RWPE2 (cell line): ENCODE measurements at regions not wholly inside any gene's neighbourhood (a gene's known extent, or its start where the extent isn't known, plus 50 kb on each side); places are given as distances from the start of the nearest gene placed in this dataset.
"Not testable (repeated sequence)": the region's sequence is repeated elsewhere in the genome, so short reads cannot be mapped to it uniquely, and the experiment has no call there.

Source experiments
- ATAC-seq: fragments of 200-7000 bp; cut with Tn5 transposase; 3 replicates; pipeline ENCODE4 v1.9.1; 2021; ENCODE audit warnings: low read depth
- DNase-seq: peaks from one replicate; pipeline ENCODE4 v3.0.0-alpha.2; 2020; ENCODE audit warnings: low spot score
- H3K27ac ChIP-seq: fragments of 450-650 bp; 2 replicates; pipeline ENCODE4 v1.5.1; 2017; ENCODE audit warnings: mild to moderate bottlenecking; ENCODE audit not compliant: poor library complexity, severe bottlenecking
- H3K27me3 ChIP-seq: fragments of 250-450 bp; sonication (Bioruptor Pico); 2 replicates; pipeline ENCODE4 v1.5.1; 2021; ENCODE audit warnings: mild to moderate bottlenecking, moderate library complexity; ENCODE audit not compliant: insufficient read depth, poor library complexity, severe bottlenecking
- H3K36me3 ChIP-seq: fragments of 250-450 bp; sonication (Bioruptor Pico); 2 replicates; pipeline ENCODE4 v1.5.1; 2020; ENCODE audit warnings: low read depth, mild to moderate bottlenecking, moderate library complexity
- H3K4me1 ChIP-seq: fragments of 250-450 bp; sonication (Bioruptor Pico); 2 replicates; pipeline ENCODE4 v1.5.1; 2021; ENCODE audit warnings: mild to moderate bottlenecking, moderate library complexity; ENCODE audit not compliant: insufficient read depth, poor library complexity, severe bottlenecking
- H3K4me3 ChIP-seq: fragments of 250-450 bp; sonication (Bioruptor Pico); 2 replicates; pipeline ENCODE4 v1.5.1; 2021; ENCODE audit warnings: mild to moderate bottlenecking, moderate library complexity; ENCODE audit not compliant: severe bottlenecking
- H3K9me3 ChIP-seq: fragments of 250-450 bp; sonication (Bioruptor Pico); 2 replicates; pipeline ENCODE4 v1.5.1; 2021; ENCODE audit warnings: mild to moderate bottlenecking, moderate library complexity; ENCODE audit not compliant: severe bottlenecking
- CTCF ChIP-seq: fragments of 450-650 bp; IDR thresholded peaks from one replicate; pipeline ENCODE4 v1.5.1; 2017; ENCODE audit warnings: mild to moderate bottlenecking, moderate library complexity; ENCODE audit not compliant: poor library complexity, severe bottlenecking

GRCh38 chr4:100340512-100341485, 150.5 kb upstream of the DDIT4L start:
- ATAC-seq (no peak), DNase-seq (no peak)
- no peak overlapping the region for H3K27ac ChIP-seq
- H3K4me1 ChIP-seq: no peaks in the 10 kb centered on the region
- H3K27me3 ChIP-seq: no peaks in the 10 kb centered on the region
- H3K4me3 ChIP-seq: no peak overlapping the region
- H3K9me3 ChIP-seq: no peaks in the 10 kb centered on the region
- no peaks in the 10 kb centered on the region for H3K36me3 ChIP-seq
- TF ChIP-seq CTCF: no peak

GRCh38 chr4:100339870-100340269, 149.6 kb upstream of the DDIT4L start:
- ATAC-seq (no peak), DNase-seq (no peak)
- no peak for TF ChIP-seq CTCF
- H3K9me3 ChIP-seq: no peaks in the 10 kb centered on the region
- H3K4me3 ChIP-seq: no peak overlapping the region
- no peaks in the 10 kb centered on the region for H3K27me3 ChIP-seq
- H3K27ac ChIP-seq: no peak overlapping the region
- no peaks in the 10 kb centered on the region for H3K36me3 ChIP-seq
- H3K4me1 ChIP-seq: no peaks in the 10 kb centered on the region

- not testable (repeated sequence) for H3K27ac ChIP-seq, ATAC-seq, H3K4me1 ChIP-seq
Observed at GRCh38 chr4:100333491-100333890, 143.2 kb upstream of the DDIT4L start.

GRCh38 chr4:100317032-100317864, 127.0 kb upstream of the DDIT4L start:
- ATAC-seq (no peak), DNase-seq (no peak)
- no peak for TF ChIP-seq CTCF
- no peaks in the 10 kb centered on the region for H3K27me3 ChIP-seq
- no peak overlapping the region for H3K27ac ChIP-seq
- no peaks in the 10 kb centered on the region for H3K36me3 ChIP-seq
- no peaks in the 10 kb centered on the region for H3K9me3 ChIP-seq
- no peak overlapping the region for H3K4me3 ChIP-seq
- no peaks in the 10 kb centered on the region for H3K4me1 ChIP-seq

More at GRCh38 chr4:100333491-100333890, 143.2 kb upstream of the DDIT4L start:
- not testable (repeated sequence) for H3K9me3 ChIP-seq, H3K4me3 ChIP-seq, DNase-seq, H3K27me3 ChIP-seq, H3K36me3 ChIP-seq

- Histone ChIP-seq H3K36me3 (no peaks in the 10 kb centered on the region), H3K4me1 (no peaks in the 10 kb centered on the region), H3K27me3 (no peaks in the 10 kb centered on the region), H3K9me3 (no peaks in the 10 kb centered on the region), H3K4me3 (no peak overlapping the region), H3K27ac (no peak overlapping the region)
- no peak for ATAC-seq
- TF ChIP-seq CTCF: no peak
- DNase-seq: no peak
Observed at GRCh38 chr4:100314057-100314456, 123.8 kb upstream of the DDIT4L start.
